ENCODE measurements at regions not wholly inside any gene's neighbourhood (a gene's known extent, or its start where the extent isn't known, plus 50 kb on each side); places are given as distances from the start of the nearest gene placed in this dataset.
"Not testable (repeated sequence)": the region's sequence is repeated elsewhere in the genome, so short reads cannot be mapped to it uniquely, and the experiment has no call there.

DNA sequence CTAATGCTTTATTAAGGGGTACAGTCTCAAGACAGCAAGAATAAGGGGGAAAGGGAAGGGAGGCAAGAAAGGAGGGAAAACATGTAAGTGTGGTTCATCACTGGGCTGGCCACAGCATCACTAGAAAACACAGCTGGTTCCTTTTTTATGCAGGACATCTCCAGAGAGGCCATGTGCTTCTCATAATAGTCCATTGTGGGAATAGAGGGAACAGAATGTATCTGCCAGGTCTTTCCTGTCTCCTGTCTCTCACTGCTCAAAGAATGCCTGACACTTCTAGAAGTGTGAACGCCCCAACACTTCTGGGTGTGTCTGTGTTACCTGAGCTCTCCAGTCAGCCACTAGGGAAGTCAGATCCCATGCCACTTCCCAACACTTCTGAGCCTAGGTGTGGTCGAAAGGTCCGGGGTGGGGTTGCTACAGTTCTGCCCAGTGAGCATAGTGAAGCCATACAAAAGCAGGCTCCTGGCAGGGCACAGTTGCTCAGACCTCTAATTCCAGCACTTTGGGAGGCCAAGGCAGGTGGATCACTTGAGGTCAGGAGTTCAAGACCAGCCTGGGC lies 255.6 kb upstream of the SLC30A5 start:
- no peak for DNase-seq (ENCODE audit: low read depth in 1 of 2, low spot score in 1 of 2)

DNA sequence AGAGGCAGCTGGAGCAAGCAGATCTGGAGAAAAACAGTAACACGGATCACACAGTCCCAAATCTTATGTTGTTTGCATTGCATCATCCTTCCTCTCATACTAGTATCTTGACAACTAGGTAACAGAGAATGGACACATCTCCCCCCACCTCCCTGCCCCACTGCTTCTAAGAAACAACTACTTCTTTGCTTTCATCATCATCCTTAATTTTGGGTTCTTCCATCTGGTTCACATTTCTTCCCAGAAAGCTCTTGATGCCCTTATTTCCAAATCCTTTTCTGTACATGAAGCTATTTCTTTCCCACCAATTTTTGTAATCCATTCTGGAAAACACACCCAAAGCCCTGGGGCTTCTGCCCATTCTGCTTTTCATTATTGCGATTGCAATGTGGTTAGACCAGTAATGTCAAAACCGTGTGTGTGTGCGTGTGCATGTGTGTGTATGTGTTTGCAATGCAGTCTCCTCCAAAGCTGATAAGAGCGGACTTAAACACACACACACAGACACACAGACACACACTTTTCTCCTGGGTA lies 254.7 kb upstream of the SLC30A5 start:
- DNase-seq (ENCODE audit: low read depth in 1 of 2, low spot score in 1 of 2), result no peak

DNA sequence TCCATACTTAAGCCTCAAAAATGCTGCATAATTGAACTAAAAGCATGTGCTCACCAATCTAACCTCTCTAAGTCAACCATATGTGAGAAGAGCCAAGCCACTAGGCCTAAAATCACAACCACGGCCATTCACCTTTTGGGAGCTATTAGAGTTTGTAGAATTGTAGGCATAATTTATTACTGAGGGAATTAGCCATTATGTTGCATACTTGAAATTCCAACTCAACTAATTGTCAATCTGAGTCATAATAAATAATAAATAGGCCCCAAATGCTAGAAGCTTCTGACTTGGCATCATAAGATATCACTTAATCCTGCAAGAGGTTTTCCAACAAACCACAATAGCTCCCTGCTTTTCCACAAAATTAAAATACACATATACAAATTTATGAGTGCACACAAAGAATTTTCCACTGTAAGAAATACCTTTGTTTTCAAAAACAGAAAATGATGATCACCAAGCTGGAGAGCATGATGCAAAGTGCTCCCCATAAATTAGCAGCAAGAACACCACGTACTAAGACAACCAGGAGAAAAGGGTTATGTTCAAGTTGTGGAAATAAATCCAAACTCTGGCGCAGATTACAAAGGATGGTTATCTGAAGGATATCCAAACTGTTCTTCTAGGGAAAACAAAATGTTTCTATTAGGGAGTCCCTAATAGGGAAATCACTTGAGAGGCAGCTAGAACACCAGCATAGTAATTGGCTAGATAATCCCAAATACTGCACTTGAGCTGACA lies 250.0 kb upstream of the SLC30A5 start:
- DNase-seq (ENCODE audit: low read depth in 1 of 2, low spot score in 1 of 2), result no peak

DNA sequence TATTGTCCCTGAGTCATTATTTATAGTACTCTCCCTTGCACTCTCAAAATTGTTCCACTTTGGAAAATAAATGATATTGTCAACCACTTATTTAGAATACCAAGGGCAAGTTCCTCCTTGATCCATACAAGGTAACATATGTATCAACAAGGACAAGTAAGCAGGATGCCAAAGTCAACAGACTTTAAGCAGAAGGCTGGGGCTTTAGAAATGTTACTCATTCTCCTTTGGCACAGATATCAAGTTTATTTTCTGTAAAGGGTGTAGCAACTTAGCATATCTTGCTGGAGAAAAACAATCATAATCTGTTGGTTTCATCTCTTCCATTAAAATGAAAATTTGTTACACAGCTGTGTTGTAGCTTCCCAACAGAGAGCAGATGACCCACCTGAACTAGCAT lies 248.7 kb upstream of the SLC30A5 start:
- DNase-seq (ENCODE audit: low read depth in 1 of 2, low spot score in 1 of 2), result no peak

DNA sequence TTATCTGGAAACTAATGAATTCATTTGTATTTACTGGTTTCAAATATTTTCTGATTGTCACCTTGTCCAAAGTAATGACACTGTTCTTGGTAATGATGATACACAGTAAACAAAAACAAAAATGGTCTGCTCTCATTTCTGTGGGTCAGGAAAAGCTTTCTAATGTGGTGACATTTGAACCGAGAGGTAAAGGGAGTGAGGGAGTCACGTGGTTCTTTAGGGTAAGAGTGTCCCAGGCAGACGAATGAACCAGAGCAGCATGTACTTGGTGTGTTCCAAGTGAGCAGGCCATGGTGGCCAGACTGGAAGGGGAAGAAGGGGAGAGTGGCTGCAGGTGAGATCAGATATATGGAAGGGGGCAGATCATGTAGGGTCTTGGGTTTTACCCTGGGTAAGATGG lies 247.0 kb upstream of the SLC30A5 start:
- no peak for DNase-seq (ENCODE audit: low read depth in 1 of 2, low spot score in 1 of 2)

DNA sequence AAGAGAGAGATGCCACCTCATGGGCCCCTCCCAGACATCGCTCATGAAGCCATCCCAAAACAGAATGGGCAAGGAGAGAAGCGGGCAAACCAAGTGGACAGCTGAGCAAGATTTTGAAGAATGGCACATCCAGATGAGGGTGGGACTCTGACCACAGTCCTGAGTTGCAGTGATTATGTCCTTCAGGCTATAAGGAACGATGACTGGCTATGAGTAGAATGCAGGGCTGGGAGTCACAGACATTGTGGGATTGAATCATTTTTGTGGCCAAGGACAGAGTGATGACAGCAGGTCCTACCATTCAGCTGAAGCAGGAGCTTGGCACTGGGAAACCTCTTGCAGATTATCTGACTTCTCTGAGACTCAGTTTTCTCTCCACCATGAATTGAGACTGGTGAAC lies 245.7 kb upstream of the SLC30A5 start:
- no peak for DNase-seq (ENCODE audit: low read depth in 1 of 2, low spot score in 1 of 2)

DNA sequence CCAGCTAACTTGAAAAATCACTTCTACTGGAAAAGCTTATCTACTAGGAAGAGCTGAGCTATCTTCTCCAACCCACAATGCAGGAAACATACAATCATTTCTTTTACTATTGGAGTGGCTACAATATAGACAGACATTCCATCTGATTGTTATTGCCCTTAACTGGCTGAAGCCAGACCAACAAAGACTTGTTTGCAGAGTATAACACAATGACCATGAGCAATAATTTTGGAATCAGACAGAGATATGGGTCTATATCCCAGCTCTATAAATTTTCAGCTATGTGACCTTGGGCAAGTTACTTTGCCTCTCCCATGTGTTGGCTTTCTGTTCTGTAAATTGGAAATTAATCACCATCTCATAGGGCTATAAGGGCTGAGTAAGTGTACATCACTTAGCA lies 244.7 kb upstream of the SLC30A5 start:
- no peak for DNase-seq (ENCODE audit: low read depth in 1 of 2, low spot score in 1 of 2)

DNA sequence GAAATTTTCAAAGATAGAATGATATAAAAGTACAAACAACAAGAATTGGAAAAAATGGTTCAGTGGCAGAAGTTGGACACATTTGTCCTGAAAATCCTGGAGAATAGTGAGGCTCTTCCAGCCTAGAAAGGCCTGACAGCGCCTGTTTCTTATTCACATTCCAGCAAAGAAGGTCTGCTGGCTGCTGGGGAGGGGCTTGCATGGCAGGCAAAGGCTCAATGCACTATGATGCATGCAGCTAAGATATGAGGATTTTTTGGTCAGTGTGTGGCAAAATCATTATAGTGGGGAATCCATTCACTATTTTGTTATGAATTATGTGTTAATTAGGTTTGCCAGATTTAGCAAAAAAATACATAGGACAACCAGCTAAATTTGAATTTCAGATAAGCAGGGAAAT lies 243.9 kb upstream of the SLC30A5 start:
- no peak for DNase-seq (ENCODE audit: low read depth in 1 of 2, low spot score in 1 of 2)

DNA sequence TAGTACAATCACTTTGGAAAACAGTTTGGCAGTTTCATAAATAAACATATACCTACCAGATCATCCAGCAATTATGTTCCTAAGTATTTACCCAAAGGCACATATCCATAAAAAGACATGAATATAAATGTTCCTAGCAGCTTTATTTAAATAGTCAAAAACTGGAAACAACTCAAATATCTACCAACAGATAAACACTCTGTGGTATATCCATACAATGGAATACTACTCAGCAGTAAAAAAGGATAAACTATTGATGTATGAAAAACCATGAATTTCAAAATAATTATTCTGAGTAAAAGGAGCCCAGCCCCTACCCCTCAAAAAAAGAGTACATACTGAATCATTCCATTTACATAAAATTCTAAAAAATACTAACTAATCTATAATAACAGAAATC lies 232.7 kb upstream of the SLC30A5 start:
- DNase-seq (ENCODE audit: low read depth in 1 of 2, low spot score in 1 of 2), result no peak

DNA sequence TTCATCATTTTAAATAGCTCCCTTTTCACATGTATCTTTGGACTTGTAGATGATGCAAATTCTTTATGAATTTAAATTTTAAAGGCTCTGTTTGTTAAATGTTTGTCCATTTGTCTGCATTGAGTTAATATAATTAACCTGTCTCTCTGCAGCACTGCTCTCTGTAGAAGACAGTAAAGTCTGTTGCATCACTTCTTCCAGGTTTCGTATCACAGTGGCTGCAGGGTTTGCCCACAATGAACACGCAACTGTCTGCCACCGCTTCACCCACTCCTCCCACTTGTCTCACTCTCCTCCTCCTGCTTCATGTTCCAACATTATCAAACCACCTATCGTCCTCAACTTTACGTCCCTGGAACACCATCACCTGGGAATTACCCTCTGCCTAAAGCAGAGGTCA lies 231.3 kb upstream of the SLC30A5 start:
- no peak for DNase-seq (ENCODE audit: low read depth in 1 of 2, low spot score in 1 of 2)

DNA sequence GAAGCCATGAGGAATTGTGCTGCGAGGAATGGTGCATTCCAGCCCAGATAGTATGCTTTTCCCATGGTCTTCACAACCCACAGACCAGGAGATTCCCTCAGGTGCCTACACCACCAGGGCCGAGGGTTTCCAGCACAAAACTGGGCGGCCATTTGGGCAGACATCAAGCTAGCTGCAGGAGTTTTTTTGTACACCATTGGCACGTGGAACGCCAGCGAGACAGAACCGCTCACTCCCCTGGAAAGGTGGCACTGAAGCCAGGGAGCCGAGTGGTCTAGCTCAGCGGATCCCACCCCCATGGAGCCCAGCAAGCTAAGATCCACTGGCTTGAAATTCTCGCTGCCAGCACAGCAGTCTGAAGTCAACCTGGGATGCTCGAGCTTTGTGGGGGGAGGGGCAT lies 228.6 kb upstream of the SLC30A5 start:
- not testable (repeated sequence) for DNase-seq (ENCODE audit: low read depth in 1 of 2, low spot score in 1 of 2)

DNA sequence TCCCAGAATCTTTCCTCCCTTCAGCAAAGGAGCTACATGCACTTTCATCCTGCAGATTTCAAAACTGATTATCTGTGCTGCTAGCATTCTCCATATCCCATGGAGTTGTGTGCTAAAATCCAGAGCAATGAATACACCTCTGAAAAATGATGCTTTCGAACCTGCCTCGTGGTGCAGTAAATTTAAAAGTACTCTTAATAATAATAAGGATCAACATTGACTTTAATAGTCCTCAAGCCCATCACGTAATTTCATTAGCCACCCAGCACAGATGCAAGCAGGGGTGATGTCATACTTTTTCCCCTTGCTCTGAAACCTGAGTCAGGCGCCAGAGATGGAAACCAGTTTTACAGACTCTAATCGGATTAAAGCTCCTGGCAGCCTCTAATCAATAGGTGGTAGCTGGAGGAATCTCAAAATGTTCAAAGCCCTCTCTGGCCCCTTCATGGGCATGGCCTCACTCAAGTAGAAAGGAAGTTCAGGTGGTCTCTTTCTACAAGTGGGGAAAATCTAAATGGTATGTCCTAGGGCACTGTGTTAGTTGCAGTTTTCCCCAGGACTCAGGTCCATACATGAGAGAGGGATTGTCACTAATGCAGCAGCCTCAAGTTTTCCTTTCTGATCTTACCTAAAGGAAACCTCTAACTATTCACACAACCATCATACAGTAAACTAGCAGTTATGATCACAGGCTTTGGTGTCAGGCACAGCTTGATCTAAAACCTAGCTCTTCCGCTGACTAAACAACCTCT lies 221.6 kb upstream of the SLC30A5 start:
- no peak for DNase-seq (ENCODE audit: low read depth in 1 of 2, low spot score in 1 of 2)

DNA sequence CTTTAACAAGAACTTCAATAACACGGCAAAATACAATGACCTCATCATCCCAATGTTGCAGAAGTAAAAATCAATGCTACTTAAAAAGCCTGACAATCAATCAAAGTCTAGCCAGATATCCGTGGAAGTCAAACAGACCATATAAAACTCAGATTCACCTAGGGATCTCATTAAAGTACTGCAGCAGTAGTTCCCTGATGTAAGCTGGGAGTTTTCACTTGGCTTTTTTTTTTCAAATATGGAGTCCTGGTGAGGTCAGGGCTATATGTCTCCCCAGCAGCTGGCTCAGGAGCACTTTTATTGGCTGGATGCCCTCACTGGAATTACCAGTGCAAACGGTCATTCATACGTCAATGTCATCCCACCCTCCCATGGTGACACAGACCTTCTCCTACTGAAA lies 220.6 kb upstream of the SLC30A5 start:
- no peak for DNase-seq (ENCODE audit: low read depth in 1 of 2, low spot score in 1 of 2)

DNA sequence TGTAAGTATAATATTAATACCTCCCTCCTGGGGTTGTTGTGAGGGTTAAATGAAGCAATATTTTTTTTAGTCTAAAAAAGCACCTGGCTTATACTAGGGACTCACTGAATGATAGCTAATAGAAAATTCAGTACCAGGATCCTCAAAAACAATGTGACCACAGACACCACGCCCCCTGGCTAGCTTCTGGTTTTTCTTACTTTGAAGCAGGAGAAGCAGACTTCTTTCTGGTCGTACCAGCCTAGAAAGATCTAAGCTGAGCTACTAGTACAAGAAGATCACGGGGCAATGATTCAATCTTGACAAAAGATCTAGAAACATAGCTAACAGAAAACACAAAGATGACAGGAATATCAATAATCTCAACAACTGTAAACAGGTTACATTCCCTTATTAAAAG lies 218.5 kb upstream of the SLC30A5 start:
- DNase-seq (ENCODE audit: low read depth in 1 of 2, low spot score in 1 of 2), result no peak

DNA sequence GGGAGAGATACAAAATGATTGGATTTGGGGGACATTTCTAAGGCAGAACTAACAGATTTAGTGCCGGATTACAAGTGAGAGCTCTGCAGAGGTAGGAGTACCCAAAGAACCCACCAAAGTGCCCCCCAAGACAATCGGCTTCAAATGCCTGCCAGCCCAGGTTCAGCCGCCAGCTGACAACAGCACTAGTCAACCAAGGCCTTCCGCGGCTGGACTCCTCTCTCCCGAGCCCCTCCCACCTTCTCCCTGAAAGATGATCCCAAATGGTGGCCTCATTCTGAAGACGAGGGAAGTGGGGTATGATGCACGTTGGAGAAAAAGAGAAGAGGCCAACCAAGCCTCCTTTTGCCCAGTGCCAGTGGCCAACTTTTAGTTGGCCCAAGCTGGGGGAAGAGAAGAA lies 210.4 kb upstream of the SLC30A5 start:
- no peak for DNase-seq (ENCODE audit: low read depth in 1 of 2, low spot score in 1 of 2)

DNA sequence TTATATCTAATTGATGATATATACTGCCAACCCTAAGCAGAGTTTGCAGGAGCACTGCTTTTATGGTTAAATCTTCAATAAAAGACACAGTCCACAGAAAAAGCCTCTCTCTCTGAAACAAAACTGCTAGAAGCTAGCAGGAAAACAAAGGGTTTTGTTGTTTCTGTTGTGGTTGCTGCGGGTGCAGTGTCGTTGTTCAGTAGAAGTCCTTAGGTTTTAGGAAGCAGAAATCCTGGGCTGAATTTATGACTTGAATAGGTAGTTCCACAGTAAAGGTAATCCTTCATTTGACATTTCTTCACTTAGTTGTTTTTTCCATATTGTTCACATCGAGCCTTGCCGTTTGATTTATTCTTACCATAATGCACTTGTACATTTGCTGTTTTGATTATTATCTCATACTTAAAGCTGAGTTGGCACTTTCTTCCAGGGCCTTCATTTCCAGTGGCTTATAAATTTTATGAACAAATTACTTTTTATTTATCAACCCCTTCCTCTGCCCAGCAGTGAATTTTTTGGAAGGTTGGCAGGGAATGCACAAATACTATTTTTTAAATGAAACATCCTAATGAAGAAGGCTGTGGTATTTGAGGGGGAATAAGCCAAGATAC lies 209.6 kb upstream of the SLC30A5 start:
- DNase-seq (ENCODE audit: low read depth in 1 of 2, low spot score in 1 of 2), result no peak

DNA sequence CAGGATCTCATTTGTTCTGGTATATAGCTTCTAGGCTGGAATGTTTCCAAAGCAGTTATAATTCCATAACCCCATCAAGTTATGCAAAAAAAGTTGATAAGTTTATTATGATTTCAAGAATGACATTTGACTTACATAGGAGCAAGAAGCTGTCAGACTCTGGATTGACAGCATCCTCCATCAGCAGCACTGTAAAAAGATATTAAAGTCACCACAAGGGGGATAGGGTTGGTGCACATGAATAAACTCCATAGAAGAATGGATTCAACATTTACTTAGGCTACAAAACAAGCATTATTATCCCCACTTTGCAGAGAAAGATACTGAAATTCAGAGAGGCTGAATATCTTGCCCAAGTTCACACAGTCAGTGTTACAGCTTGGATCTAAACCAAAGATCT lies 208.9 kb upstream of the SLC30A5 start:
- DNase-seq (ENCODE audit: low read depth in 1 of 2, low spot score in 1 of 2), result no peak

DNA sequence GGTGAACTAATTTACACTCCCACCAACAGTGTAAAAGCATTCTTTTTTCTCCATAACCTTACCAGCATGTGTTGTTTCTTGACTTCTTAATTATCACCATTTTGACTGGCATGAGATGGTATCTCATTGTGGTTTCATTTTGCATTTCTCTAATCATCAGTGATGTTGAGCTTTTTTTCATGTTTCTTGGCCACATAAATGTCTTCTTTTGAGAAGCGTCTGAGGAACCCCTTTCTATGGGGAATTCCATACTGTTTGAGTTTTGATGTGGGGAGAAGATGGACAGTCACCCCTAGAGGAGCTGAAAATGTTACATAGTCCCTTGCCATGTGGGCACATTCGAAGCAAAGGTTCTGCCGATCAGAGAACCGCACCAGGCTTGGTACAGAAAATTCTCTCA lies 207.0 kb upstream of the SLC30A5 start:
- no peak for DNase-seq (ENCODE audit: low read depth in 1 of 2, low spot score in 1 of 2)

DNA sequence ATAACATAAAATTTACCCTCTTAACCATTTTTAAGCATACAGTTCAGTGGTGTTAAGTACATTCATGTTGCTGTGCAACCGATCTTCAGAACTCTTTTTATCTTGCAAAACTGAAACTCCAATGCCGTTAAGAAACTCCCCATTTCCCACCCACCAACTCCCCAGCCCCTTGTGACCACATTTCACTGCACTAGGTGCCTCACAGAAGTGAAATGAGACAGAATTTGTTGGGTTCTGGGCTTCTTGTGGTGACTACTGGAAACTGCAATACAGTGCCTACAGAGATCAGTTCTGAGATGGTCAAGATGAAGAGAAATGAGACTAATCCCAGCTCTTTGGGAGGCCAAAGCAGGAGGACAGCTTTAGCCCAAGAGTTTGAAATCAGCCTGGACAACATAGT lies 202.1 kb upstream of the SLC30A5 start:
- peak in 1 of 2 donors; percentile 2 for DNase-seq (ENCODE audit: low read depth in 1 of 2, low spot score in 1 of 2)

DNA sequence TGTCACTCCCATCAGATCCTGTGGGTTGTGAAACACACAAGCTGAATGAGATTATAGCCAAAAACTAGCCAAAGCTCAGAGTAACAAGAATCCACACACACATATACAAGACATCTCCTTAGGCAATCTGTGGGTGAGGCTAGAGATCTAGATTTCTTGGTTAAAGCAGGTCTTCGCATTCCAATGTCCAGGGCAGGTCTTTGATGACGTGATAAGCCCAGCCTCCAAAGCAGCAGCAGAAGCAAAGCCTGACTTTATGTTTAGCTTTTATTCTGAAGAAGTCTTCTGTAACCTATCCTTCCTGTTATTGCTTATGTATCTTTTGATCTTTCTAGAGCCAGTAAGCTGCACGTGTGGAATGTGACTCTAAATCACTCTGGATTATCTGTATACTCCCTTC lies 199.1 kb upstream of the SLC30A5 start:
- DNase-seq (ENCODE audit: low read depth in 1 of 2, low spot score in 1 of 2), result no peak

DNA sequence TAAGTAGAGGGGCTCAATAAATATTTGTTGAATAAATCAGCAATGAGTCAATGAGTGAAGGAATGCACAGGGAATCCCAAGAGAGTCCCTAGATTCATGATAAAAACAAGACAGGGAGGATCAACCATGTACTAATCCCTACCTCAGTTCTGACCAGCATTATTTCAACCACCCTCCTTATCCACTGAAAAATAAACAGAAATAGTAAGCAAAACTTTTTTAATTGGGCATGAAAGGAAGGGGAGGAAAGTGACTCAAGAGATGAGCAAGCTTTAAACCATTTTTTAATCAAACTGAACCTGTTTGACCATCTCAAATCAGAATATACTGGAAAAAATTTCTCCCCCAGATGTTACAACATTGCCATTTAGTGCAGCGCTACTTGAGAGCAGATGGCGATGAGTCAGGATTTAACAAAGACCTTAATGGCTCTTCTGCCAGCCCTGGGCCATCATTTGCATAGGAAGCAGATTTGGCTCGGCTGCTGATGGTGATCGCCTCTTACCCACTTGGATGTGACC lies 194.8 kb upstream of the SLC30A5 start:
- no peak for DNase-seq (ENCODE audit: low read depth in 1 of 2, low spot score in 1 of 2)
